WERI-Rb-1 (cell line): ENCODE measurements at regions not wholly inside any gene's neighbourhood (a gene's known extent, or its start where the extent isn't known, plus 50 kb on each side); places are given as distances from the start of the nearest gene placed in this dataset.
"Not testable (repeated sequence)": the region's sequence is repeated elsewhere in the genome, so short reads cannot be mapped to it uniquely, and the experiment has no call there.

ENCODE experiments used
- DNase-seq: peaks from one replicate; pipeline ENCODE4 v3.0.0-alpha.2; 2020
- H3K27ac ChIP-seq: fragments of 250-450 bp; sonication (Bioruptor Pico); 2 replicates; pipeline ENCODE4 v1.5.1; 2020; ENCODE audit warnings: mild to moderate bottlenecking, moderate library complexity
- H3K27me3 ChIP-seq: fragments of 250-450 bp; sonication (Bioruptor Pico); 2 replicates; pipeline ENCODE4 v1.5.1; 2021; ENCODE audit warnings: mild to moderate bottlenecking, low read depth, moderate library complexity; ENCODE audit not compliant: insufficient read depth, severe bottlenecking
- H3K36me3 ChIP-seq: fragments of 250-450 bp; sonication (Bioruptor Pico); 2 replicates; pipeline ENCODE4 v1.5.1; 2020; ENCODE audit warnings: mild to moderate bottlenecking, moderate library complexity
- H3K4me3 ChIP-seq: 2 replicates; pipeline ENCODE4 v1.5.1; 2011; ENCODE audit warnings: low read depth, mild to moderate bottlenecking, control low read depth, low read length
- H3K9me3 ChIP-seq: fragments of 250-450 bp; sonication (Bioruptor Pico); 2 replicates; pipeline ENCODE4 v1.5.1; 2021; ENCODE audit warnings: mild to moderate bottlenecking, moderate library complexity; ENCODE audit not compliant: severe bottlenecking
- TF ChIP-seq, protein P1 (sequence below): IDR thresholded peaks from 2 replicates; pipeline ENCODE4 v1.5.1; 2011; ENCODE audit warnings: low read depth, mild to moderate bottlenecking, control low read depth, inconsistent platforms, low read length

GRCh38 chr5:36505021-36505420 lies 101.4 kb upstream of the SLC1A3 start:
- Histone ChIP-seq H3K36me3 (no peaks in the 10 kb centered on the region), H3K4me3 (no peak overlapping the region), H3K27me3 (no peaks in the 10 kb centered on the region), H3K9me3 (no peaks in the 10 kb centered on the region), H3K27ac (no peak overlapping the region)
- DNase-seq = no peak
- TF ChIP-seq, protein P1, sequence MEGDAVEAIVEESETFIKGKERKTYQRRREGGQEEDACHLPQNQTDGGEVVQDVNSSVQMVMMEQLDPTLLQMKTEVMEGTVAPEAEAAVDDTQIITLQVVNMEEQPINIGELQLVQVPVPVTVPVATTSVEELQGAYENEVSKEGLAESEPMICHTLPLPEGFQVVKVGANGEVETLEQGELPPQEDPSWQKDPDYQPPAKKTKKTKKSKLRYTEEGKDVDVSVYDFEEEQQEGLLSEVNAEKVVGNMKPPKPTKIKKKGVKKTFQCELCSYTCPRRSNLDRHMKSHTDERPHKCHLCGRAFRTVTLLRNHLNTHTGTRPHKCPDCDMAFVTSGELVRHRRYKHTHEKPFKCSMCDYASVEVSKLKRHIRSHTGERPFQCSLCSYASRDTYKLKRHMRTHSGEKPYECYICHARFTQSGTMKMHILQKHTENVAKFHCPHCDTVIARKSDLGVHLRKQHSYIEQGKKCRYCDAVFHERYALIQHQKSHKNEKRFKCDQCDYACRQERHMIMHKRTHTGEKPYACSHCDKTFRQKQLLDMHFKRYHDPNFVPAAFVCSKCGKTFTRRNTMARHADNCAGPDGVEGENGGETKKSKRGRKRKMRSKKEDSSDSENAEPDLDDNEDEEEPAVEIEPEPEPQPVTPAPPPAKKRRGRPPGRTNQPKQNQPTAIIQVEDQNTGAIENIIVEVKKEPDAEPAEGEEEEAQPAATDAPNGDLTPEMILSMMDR = no peak

DNA sequence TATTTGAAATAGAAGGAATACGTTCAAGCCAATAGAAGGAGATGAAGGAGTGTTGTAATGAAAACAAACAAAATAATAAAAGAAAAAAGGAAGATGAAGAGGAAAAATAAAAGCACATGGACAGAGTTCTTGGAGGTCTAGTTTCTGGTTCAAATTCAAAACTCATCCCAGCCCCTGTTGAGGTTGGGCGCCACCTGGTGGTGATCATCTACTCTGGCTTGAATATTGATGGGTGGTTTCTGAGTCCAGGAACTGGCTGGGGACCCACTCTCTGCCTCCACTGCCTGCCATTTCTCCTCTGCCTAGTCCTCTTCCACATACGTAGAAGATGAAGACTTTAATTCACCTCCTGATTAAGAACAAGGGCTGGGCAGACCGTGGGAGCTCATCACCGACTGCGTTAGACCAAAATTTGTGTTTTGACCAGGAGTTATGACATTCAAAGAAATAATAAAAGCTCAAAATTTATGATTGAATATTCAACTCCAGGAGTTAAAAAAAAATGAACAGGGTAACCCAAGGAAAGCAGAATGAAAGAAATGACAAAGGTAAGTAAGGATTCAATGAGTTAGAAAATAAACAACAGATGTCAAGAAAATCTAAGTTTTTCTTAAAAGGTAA lies 99.0 kb upstream of the SLC1A3 start:
- TF ChIP-seq, protein P1 = peak; percentile 82
- no peaks in the 10 kb centered on the region for H3K9me3 ChIP-seq
- no peaks in the 10 kb centered on the region for H3K36me3 ChIP-seq
- H3K27ac ChIP-seq = no peak overlapping the region
- no peaks in the 10 kb centered on the region for H3K27me3 ChIP-seq
- peak; percentile 81 for DNase-seq
- no peak overlapping the region for H3K4me3 ChIP-seq

DNA sequence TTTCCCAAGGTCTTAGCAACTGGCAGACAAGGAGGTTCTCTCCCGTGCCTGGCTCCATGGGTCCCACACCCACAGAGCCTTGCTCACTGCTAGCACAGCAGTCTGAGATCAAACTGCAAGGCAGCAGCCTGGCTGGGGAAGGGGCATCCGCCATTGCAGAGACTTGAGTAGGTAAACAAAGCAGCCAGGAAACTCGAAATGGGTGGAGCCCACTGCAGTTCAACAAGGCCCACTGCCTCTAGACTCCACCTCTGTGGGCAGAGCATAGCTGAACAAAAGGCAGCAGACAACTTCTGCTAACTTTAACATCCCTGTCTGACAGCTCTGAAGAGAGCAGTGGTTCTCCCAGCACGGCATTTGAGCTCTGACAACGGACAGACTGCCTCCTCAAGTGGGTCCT lies 98.1 kb upstream of the SLC1A3 start:
- H3K27ac ChIP-seq, H3K27me3 ChIP-seq, H3K4me3 ChIP-seq, DNase-seq, H3K9me3 ChIP-seq, H3K36me3 ChIP-seq: not testable (repeated sequence)

GRCh38 chr5:36513647-36514046 lies 92.8 kb upstream of the SLC1A3 start:
- not testable (repeated sequence) for H3K9me3 ChIP-seq, H3K27ac ChIP-seq, H3K36me3 ChIP-seq, DNase-seq, H3K4me3 ChIP-seq, H3K27me3 ChIP-seq

- H3K36me3 ChIP-seq = no peaks in the 10 kb centered on the region
- H3K27ac ChIP-seq = no peak overlapping the region
- TF ChIP-seq, protein P1 = no peak
- DNase-seq = no peak
- H3K9me3 ChIP-seq = no peaks in the 10 kb centered on the region
- H3K4me3 ChIP-seq = no peak overlapping the region
- H3K27me3 ChIP-seq = no peaks in the 10 kb centered on the region
Observed at GRCh38 chr5:36519881-36520280, 86.5 kb upstream of the SLC1A3 start.

DNA sequence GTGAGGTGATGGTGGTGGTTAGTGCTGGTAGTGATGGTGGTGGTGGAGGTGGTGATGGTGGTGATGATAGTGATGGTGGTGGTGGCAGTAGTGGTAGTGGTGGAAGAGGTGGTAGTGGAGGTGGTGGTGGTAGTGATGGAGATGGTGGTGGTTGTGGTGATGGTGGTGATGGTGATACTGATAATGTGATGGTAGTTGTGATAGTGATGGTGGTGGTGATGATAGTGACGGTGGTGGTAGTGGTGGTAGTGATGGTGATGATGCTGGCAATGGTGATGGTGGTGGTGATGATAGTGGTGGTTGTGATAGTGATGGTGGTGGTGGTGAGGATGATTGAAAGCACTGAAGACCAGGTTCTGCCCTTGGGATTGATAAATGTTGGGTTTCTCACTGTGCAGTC lies 85.2 kb upstream of the SLC1A3 start:
- Histone ChIP-seq H3K36me3 (no peaks in the 10 kb centered on the region), H3K27ac (no peak overlapping the region), H3K9me3 (no peaks in the 10 kb centered on the region), H3K4me3 (no peak overlapping the region), H3K27me3 (no peaks in the 10 kb centered on the region)
- DNase-seq = no peak
- TF ChIP-seq, protein P1 = no peak
